ENCODE measurements at regions not wholly inside any gene's neighbourhood (a gene's known extent, or its start where the extent isn't known, plus 50 kb on each side); places are given as distances from the start of the nearest gene placed in this dataset.

DNA sequence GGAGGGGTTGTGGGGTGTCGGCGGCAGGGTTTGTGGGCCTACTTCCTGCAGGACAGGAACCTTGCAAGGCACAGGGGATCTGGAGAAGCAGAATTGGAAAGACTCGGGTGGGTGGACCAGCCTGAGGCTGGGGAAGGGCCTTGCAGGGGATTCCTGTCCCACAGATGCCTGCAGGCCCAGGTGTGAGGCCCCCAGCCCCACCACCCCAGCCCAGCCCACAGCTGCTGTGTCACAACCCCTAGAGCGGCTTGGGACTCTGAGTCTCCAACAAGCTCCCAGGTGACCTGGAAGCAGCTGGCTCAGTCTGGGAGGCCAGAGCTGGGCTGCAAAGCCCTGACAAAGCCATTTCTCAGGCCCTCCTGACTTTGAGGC, 93.1 kb downstream of the ZFP36L2 start:
- TF ChIP-seq POLR2A (IDR thresholded peaks at IDR 0.05; ENCODE audit: extremely low read depth, insufficient read length) (no peak), MAX (IDR thresholded peaks at IDR 0.05; ENCODE audit: low read depth, low read length) (no peak)
- TF ChIP-seq, protein P1, sequence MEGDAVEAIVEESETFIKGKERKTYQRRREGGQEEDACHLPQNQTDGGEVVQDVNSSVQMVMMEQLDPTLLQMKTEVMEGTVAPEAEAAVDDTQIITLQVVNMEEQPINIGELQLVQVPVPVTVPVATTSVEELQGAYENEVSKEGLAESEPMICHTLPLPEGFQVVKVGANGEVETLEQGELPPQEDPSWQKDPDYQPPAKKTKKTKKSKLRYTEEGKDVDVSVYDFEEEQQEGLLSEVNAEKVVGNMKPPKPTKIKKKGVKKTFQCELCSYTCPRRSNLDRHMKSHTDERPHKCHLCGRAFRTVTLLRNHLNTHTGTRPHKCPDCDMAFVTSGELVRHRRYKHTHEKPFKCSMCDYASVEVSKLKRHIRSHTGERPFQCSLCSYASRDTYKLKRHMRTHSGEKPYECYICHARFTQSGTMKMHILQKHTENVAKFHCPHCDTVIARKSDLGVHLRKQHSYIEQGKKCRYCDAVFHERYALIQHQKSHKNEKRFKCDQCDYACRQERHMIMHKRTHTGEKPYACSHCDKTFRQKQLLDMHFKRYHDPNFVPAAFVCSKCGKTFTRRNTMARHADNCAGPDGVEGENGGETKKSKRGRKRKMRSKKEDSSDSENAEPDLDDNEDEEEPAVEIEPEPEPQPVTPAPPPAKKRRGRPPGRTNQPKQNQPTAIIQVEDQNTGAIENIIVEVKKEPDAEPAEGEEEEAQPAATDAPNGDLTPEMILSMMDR (IDR thresholded peaks at IDR 0.05; ENCODE audit: low read depth, low read length) = no peak
